CD4-positive, alpha-beta T cell treated with Interleukin-17A for 4 hours (primary cell): ENCODE measurements at regions not wholly inside any gene's neighbourhood (a gene's known extent, or its start where the extent isn't known, plus 50 kb on each side); places are given as distances from the start of the nearest gene placed in this dataset.
"Not testable (repeated sequence)": the region's sequence is repeated elsewhere in the genome, so short reads cannot be mapped to it uniquely, and the experiment has no call there.

Experiments
- DNase-seq: peaks from one replicate; pipeline ENCODE4 v3.0.0-alpha.2; 2020; ENCODE audit warnings: mixed read lengths

GRCh38 chr3:21898316-21898715 lies 147.3 kb upstream of the ZNF385D start:
- no peak for DNase-seq

- DNase-seq = no peak
Measured at GRCh38 chr3:21901484-21901883, 150.5 kb upstream of the ZNF385D start.

GRCh38 chr3:21902956-21903355 lies 151.9 kb upstream of the ZNF385D start:
- no peak for DNase-seq

GRCh38 chr3:21909096-21909495 lies 158.1 kb upstream of the ZNF385D start:
- DNase-seq = no peak

GRCh38 chr3:21912711-21913110 lies 161.7 kb upstream of the ZNF385D start:
- DNase-seq = no peak

- no peak for DNase-seq
Measured at GRCh38 chr3:21913791-21914190, 162.8 kb upstream of the ZNF385D start.

- no peak for DNase-seq
Measured at GRCh38 chr3:21914451-21914850, 163.4 kb upstream of the ZNF385D start.

GRCh38 chr3:21919383-21919782 lies 168.4 kb upstream of the ZNF385D start:
- no peak for DNase-seq

- DNase-seq = no peak
Measured at GRCh38 chr3:21920421-21920861, 169.4 kb upstream of the ZNF385D start.

- not testable (repeated sequence) for DNase-seq
Measured at GRCh38 chr3:21923156-21923555, 172.1 kb upstream of the ZNF385D start.

GRCh38 chr3:21927261-21927660 lies 176.3 kb upstream of the ZNF385D start:
- DNase-seq = no peak

- no peak for DNase-seq
Measured at GRCh38 chr3:21934591-21934990, 183.6 kb upstream of the ZNF385D start.

GRCh38 chr3:21936207-21936606 lies 185.2 kb upstream of the ZNF385D start:
- DNase-seq = no peak

GRCh38 chr3:21938267-21938681 lies 187.3 kb upstream of the ZNF385D start:
- no peak for DNase-seq

GRCh38 chr3:21942328-21942727 lies 191.3 kb upstream of the ZNF385D start:
- no peak for DNase-seq

GRCh38 chr3:21944251-21944650 lies 193.2 kb upstream of the ZNF385D start:
- DNase-seq = no peak

GRCh38 chr3:21952856-21953255 lies 201.8 kb upstream of the ZNF385D start:
- no peak for DNase-seq

GRCh38 chr3:21954709-21955108 lies 203.7 kb upstream of the ZNF385D start:
- no peak for DNase-seq

- DNase-seq = no peak
Measured at GRCh38 chr3:21955406-21955805, 204.4 kb upstream of the ZNF385D start.

- DNase-seq = no peak
Measured at GRCh38 chr3:21960033-21960432, 209.0 kb upstream of the ZNF385D start.

- DNase-seq = no peak
Measured at GRCh38 chr3:21962456-21962855, 211.4 kb upstream of the ZNF385D start.

- not testable (repeated sequence) for DNase-seq
Measured at GRCh38 chr3:21966457-21966856, 215.4 kb upstream of the ZNF385D start.

- no peak for DNase-seq
Measured at GRCh38 chr3:21979706-21980105, 228.7 kb upstream of the ZNF385D start.

GRCh38 chr3:21989341-21990042 lies 238.5 kb upstream of the ZNF385D start:
- no peak for DNase-seq

- no peak for DNase-seq
Measured at GRCh38 chr3:21991061-21991460, 240.1 kb upstream of the ZNF385D start.
